ENCODE measurements at regions not wholly inside any gene's neighbourhood (a gene's known extent, or its start where the extent isn't known, plus 50 kb on each side); places are given as distances from the start of the nearest gene placed in this dataset.

DNA sequence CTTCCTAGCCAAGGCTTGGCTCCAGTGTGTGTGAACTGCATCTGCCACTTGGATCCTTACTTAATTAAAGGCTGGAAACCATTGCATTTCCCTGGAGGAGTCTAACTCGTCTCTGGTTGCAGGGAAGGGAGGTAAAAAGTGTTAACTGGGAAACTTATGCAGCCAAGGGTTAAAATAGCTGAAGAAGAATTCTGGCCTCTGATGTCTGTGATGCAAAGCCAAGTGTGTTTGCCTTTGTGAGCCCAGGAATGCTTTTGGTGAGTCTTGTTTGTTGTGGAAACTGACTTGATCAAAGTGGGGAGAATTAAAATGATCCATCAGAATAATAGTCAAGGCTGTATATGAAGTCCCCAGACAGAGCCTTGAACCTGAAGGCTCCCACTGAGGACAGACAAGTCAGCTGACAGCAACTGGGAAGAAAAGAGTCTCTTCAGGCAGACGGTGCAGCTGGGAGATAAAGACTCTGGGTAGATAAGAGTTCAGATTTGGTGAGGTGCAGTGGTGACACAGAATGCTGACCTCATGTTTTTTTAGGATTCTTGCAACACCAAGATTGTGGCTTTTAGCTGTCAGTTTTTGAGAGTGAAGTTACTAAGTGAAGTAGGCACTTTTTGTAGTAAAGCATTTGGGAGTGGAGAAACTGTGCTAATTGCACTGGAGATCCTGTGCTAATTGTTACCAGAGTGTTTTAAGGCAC is 59.5 kb upstream of the WLS start:
- no peak for DNase-seq

DNA sequence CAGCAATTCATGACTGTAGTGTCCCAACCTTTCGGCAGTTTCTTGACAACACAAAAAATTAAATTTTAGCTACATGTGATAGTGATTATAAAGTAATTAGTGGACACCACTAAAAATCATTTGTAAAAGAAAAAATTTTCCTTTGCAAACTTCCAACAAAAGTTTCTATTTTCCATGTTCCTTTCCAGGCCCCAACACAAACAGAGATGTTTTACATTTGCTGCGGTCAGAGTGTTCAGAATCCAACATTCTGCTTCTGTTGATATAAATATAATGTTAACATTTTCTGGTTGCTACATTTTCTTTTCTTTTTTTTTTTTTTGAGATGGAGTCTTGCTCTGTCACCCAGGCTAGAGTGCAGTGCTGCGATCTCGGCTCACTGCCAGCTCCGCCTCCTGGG is 54.9 kb upstream of the WLS start:
- no peak for DNase-seq

DNA sequence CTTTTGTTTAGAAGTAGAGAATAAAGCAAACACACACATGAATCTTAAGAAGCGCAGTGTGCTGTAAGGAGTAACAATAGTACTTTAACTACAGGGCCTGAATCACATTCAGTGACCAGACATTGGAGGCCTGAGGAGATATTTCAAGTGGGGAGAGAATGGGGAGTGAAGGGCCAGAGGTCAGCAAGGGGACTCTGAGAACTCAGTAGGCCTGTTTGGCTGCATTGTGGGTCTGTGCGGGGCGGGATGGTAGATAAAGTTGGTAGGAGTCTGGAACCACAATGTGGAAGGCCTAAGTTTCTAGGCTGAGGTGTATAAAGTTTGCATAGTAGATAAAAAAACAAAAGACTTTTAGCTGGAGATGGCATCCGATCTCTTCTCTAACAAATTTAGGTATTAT is 52.7 kb upstream of the WLS start:
- no peak for DNase-seq

DNA sequence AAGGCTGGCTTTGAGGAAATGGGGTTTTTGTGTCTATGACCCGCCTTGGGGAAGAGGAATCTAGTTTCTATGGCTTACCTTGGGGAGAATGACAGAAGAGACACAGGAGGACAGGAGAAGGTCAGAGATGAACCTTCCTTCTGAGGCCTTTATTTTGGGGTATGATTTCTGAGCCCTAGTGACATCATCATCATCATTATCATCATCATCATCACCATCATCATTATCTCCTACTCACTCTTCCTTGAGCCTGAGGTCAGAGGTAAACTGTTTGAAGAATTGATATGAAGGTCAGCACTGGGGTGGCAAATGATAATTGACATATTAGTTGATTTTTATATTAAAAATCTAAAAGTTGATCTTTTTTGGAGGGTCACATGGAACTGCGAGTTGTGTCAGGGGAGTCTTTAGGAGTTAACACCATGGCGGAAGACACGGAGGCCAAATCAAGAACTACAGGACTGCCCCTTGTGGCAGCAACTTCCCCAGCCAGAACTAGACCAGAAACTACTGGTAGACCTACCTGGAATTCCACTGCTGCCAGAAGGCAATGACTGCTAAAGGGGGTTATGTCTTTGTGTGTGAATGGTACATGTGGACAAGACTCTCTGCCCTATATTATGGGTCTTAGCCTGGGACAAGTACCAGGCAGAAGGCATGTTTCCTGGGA is 49.8 kb upstream of the WLS start:
- DNase-seq, result peak; percentile 29

Measured in DMS53 (cell line).